SK-N-SH (cell line): ENCODE measurements at regions not wholly inside any gene's neighbourhood (a gene's known extent, or its start where the extent isn't known, plus 50 kb on each side); places are given as distances from the start of the nearest gene placed in this dataset.

Source experiments
- CTCF ChIA-PET: fragments of 300-600, 350-600 bp; formaldehyde crosslinking; extraction: SDS; loops from one replicate; lab custom pipeline; 2021; lab: Yijun Ruan, JAX
- POLR2A ChIA-PET: fragments of 350-600 bp; sonication (Branson Sonifier 250); formaldehyde crosslinking; extraction: SDS; loops from one replicate; lab custom pipeline; 2020; ENCODE audit warnings: antibody characterized with exemption, inconsistent platforms; lab: Yijun Ruan, JAX
- DNase-seq: peaks from one replicate; pipeline ENCODE4 v3.0.0; 2012
- H2AFZ ChIP-seq: fragments of 200-600 bp; sonication (generic); 2 replicates; pipeline ENCODE4 v1.8.1; 2016; ENCODE audit warnings: antibody characterized with exemption, mild to moderate bottlenecking, low read depth
- H3F3A ChIP-seq: fragments of 200-600 bp; sonication (generic); replicated peaks from 2 replicates; pipeline ENCODE3; 2016; ENCODE audit warnings: antibody characterized with exemption, mild to moderate bottlenecking; ENCODE audit not compliant: insufficient read depth
- H3K27ac ChIP-seq, 2 experiments: fragments of 200-500 bp in 1 of 2; fragments of 200-600 bp in 1 of 2; sonication (Bioruptor generic) in 1 of 2; sonication (generic), shearing (Covaris generic) in 1 of 2; 2 replicates each; pipeline versions ENCODE4 v1.5.1 to v1.6.1; 2014 to 2016; ENCODE audit warnings: low read depth in 2 of 2, inconsistent platforms in 1 of 2, low read length in 1 of 2, mild to moderate bottlenecking in 1 of 2, mixed read lengths in 1 of 2
- H3K27me3 ChIP-seq: fragments of 200-600 bp; sonication (generic), shearing (Covaris generic); 2 replicates; pipeline ENCODE4 v1.6.1; 2016; ENCODE audit warnings: mixed run types; ENCODE audit not compliant: insufficient read depth
- H3K36me3 ChIP-seq, 2 experiments: fragments of 200-500 bp in 1 of 2; fragments of 200-600 bp in 1 of 2; sonication (Bioruptor generic) in 1 of 2; sonication (generic) in 1 of 2; replicated peaks in 1 of 2; 2 replicates each; pipeline versions ENCODE3 to v1.5.1; 2014 to 2016; ENCODE audit warnings: low read length in 1 of 2, mild to moderate bottlenecking in 1 of 2; ENCODE audit not compliant: insufficient read depth in 2 of 2, control insufficient read depth in 1 of 2
- H3K4me1 ChIP-seq, 2 experiments: fragments of 200-500 bp in 1 of 2; fragments of 200-600 bp in 1 of 2; sonication (Bioruptor generic) in 1 of 2; sonication (generic), shearing (Covaris generic) in 1 of 2; 2 replicates each; pipeline versions ENCODE4 v1.5.1 to v1.6.1; 2014 to 2016; ENCODE audit warnings: low read depth in 1 of 2, low read length in 1 of 2, mixed run types in 1 of 2; ENCODE audit not compliant: insufficient read depth in 2 of 2, control insufficient read depth in 1 of 2
- H3K4me2 ChIP-seq: fragments of 200-600 bp; sonication (generic), shearing (Covaris generic); 2 replicates; pipeline ENCODE4 v1.6.1; 2017; ENCODE audit warnings: mixed run types
- H3K4me3 ChIP-seq, 2 experiments: fragments of 200-500 bp in 1 of 2; fragments of 200-600 bp in 1 of 2; sonication (Bioruptor generic) in 1 of 2; sonication (generic), shearing (Covaris generic) in 1 of 2; 2 replicates each; pipeline versions ENCODE4 v1.5.1 to v1.8.1; 2014 to 2016; ENCODE audit warnings: low read depth in 2 of 2, inconsistent platforms in 1 of 2, low read length in 1 of 2, mild to moderate bottlenecking in 1 of 2, mixed read lengths in 1 of 2, moderate library complexity in 1 of 2
- H3K79me2 ChIP-seq: fragments of 200-600 bp; sonication (generic); 2 replicates; pipeline ENCODE4 v1.8.1; 2017; ENCODE audit warnings: mild to moderate bottlenecking; ENCODE audit not compliant: insufficient read depth
- H3K9ac ChIP-seq: fragments of 200-600 bp; sonication (generic); 2 replicates; pipeline ENCODE4 v1.6.1; 2017; ENCODE audit warnings: mixed run types
- H3K9me2 ChIP-seq: fragments of 200-600 bp; sonication (generic); 2 replicates; pipeline ENCODE4 v1.6.1; 2017; ENCODE audit warnings: mixed run types
- H3K9me3 ChIP-seq: fragments of 200-600 bp; sonication (generic); 2 replicates; pipeline ENCODE4 v1.6.1; 2017; ENCODE audit warnings: mixed run types, mild to moderate bottlenecking, moderate library complexity
- H4K20me1 ChIP-seq: fragments of 200-600 bp; sonication (generic); 2 replicates; pipeline ENCODE4 v1.6.1; 2017; ENCODE audit warnings: mild to moderate bottlenecking, mixed run types; ENCODE audit not compliant: insufficient read depth
- CHD2 ChIP-seq: fragments of 150-350 bp; IDR thresholded peaks from 2 replicates; pipeline ENCODE4 v1.6.1; 2018; ENCODE audit warnings: low read length; ENCODE audit not compliant: partially characterized antibody
- FOSL2 ChIP-seq: IDR thresholded peaks from 2 replicates; pipeline ENCODE4 v1.4.0; 2012; ENCODE audit warnings: low read depth, mild to moderate bottlenecking, moderate library complexity, borderline replicate concordance
- FOXJ3 ChIP-seq: sonication (generic); formaldehyde crosslinking; IDR thresholded peaks from 2 replicates; pipeline ENCODE4 v1.5.1; 2020; ENCODE audit warnings: mild to moderate bottlenecking, missing genetic modification reagents
- FOXM1 ChIP-seq: IDR thresholded peaks from 2 replicates; pipeline ENCODE4 v1.4.0; 2012; ENCODE audit warnings: low read depth, mild to moderate bottlenecking
- MXI1 ChIP-seq: IDR thresholded peaks from 2 replicates; pipeline ENCODE4 v1.6.1; 2012; ENCODE audit warnings: mild to moderate bottlenecking, low read depth, low read length, improper control_type of control experiment
- POLR2AphosphoS5 ChIP-seq: IDR thresholded peaks from 2 replicates; pipeline ENCODE4 v1.6.1; 2012; ENCODE audit warnings: low read depth, low read length
- RAD21 ChIP-seq: IDR thresholded peaks from 2 replicates; pipeline ENCODE4 v1.6.1; 2012; ENCODE audit warnings: mild to moderate bottlenecking, low read length
- RFX5 ChIP-seq: IDR thresholded peaks from 2 replicates; pipeline ENCODE4 v1.6.1; 2012; ENCODE audit warnings: mild to moderate bottlenecking, improper control_type of control experiment, low read length
- SIN3A ChIP-seq: IDR thresholded peaks from 2 replicates; pipeline ENCODE4 v1.6.1; 2012; ENCODE audit warnings: low read depth, mild to moderate bottlenecking, low read length, moderate library complexity, borderline replicate concordance
- WGBS: methylation state at CpG from one replicate; pipeline ENCODE4 v1.1.6; 2017; ENCODE audit warnings: low lambda C conversion rate; 5-methylcytosine and 5-hydroxymethylcytosine counted together
- TF ChIP-seq, protein P1 (sequence below): IDR thresholded peaks from 2 replicates; pipeline ENCODE4 v1.6.1; 2012; ENCODE audit warnings: mild to moderate bottlenecking, low read depth, low read length, moderate library complexity

DNA sequence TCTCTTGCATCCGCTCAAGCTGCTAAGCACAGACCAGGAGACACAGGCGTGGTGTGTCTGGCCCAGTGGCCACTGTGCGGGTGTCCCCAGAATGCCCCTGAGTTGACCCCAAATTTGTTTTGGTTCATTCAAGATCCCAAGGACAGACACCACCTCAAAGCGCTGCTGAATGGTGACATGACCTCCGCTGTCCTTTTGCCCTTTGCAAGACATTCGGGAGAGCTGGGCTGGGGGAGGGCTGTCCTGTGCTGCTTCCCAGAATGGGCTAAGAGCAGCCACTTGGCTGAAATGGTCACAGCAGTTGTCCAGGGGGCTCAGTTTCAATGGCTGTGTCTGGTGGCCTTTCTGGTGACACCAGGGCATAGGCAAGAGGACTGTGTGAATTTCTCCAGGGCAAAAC lies 84.1 kb downstream of the SMIM21 start:
- ChIA-PET CTCF (interaction anchor here (0.7 kb wide), 1 partner anchor 699 kb away, joined by 3 read pairs; no protein-coding TSS in a partner anchor), POLR2A (no interaction called here)
- Histone ChIP-seq H3K9me2 (no peaks in the 10 kb centered on the region), H3K79me2 (no peaks in the 10 kb centered on the region), H3K4me1 (peaks cover 0 to 9% of the 10 kb centered on the region in 2 experiments; a peak in 1 of 4 replicates), H3K27ac (no peak overlapping the region), H3K27me3 (no peaks in the 10 kb centered on the region), H3F3A (no peaks in the 10 kb centered on the region), H4K20me1 (no peaks in the 10 kb centered on the region), H3K4me3 (no peak overlapping the region), H3K9me3 (no peaks in the 10 kb centered on the region), H2AFZ (no peak overlapping the region), H3K9ac (no peak overlapping the region), H3K36me3 (no peaks in the 10 kb centered on the region), H3K4me2 (no peak overlapping the region)
- TF ChIP-seq, protein P1, sequence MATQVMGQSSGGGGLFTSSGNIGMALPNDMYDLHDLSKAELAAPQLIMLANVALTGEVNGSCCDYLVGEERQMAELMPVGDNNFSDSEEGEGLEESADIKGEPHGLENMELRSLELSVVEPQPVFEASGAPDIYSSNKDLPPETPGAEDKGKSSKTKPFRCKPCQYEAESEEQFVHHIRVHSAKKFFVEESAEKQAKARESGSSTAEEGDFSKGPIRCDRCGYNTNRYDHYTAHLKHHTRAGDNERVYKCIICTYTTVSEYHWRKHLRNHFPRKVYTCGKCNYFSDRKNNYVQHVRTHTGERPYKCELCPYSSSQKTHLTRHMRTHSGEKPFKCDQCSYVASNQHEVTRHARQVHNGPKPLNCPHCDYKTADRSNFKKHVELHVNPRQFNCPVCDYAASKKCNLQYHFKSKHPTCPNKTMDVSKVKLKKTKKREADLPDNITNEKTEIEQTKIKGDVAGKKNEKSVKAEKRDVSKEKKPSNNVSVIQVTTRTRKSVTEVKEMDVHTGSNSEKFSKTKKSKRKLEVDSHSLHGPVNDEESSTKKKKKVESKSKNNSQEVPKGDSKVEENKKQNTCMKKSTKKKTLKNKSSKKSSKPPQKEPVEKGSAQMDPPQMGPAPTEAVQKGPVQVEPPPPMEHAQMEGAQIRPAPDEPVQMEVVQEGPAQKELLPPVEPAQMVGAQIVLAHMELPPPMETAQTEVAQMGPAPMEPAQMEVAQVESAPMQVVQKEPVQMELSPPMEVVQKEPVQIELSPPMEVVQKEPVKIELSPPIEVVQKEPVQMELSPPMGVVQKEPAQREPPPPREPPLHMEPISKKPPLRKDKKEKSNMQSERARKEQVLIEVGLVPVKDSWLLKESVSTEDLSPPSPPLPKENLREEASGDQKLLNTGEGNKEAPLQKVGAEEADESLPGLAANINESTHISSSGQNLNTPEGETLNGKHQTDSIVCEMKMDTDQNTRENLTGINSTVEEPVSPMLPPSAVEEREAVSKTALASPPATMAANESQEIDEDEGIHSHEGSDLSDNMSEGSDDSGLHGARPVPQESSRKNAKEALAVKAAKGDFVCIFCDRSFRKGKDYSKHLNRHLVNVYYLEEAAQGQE, result no peak
- no peak for TF ChIP-seq RFX5
- TF ChIP-seq RAD21, result no peak
- no peak for TF ChIP-seq FOSL2
- no peak for TF ChIP-seq CHD2
- TF ChIP-seq FOXM1, result no peak
- TF ChIP-seq SIN3A, result no peak
- TF ChIP-seq FOXJ3 (CRISPR knock-in tag), result no peak
- DNase-seq, result no peak
- WGBS, result 76% methylated on average over 6 of the region's 6 CpGs

DNA sequence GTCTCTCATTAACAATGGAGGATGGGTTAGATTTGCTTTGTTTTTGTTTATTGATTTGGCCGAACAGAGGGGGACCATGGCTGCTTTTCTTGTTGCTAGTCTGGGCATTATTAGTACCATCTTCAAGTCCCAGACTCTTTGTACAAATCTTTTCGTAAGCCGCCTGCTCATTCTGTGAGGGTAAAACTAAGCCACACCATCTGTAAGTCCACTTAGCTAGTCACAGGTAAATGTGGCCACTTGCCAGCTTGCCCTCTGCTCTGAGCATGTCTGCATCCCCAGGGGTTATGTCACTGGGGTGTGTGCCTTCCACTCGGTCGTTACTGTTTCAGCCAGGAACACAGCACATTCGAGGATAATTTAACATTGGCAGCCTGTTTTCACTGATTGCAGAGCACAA lies 85.6 kb downstream of the SMIM21 start:
- no peaks in the 10 kb centered on the region for H3K9me3 ChIP-seq
- CTCF ChIA-PET, result interaction anchor here (1.0 kb wide), 2 partner anchors 9 to 89 kb away, joined by 3 to 4 read pairs; no protein-coding TSS in a partner anchor
- H3K79me2 ChIP-seq, result no peaks in the 10 kb centered on the region
- H3K27me3 ChIP-seq, result no peaks in the 10 kb centered on the region
- no peaks in the 10 kb centered on the region for H4K20me1 ChIP-seq
- no peak overlapping the region for H3K27ac ChIP-seq
- no peak overlapping the region for H3K4me3 ChIP-seq
- no peaks in the 10 kb centered on the region for H3F3A ChIP-seq
- no peak overlapping the region for H2AFZ ChIP-seq
- no peak for DNase-seq
- POLR2A ChIA-PET, result no interaction called here
- H3K4me2 ChIP-seq, result no peak overlapping the region
- no peak overlapping the region for H3K9ac ChIP-seq
- TF ChIP-seq, protein P1, result no peak
- TF ChIP-seq POLR2AphosphoS5, result no peak
- TF ChIP-seq FOXM1, result no peak
- TF ChIP-seq MXI1, result no peak
- TF ChIP-seq, all 33 proteins: peak for 0
- Histone ChIP-seq H3K36me3 (no peaks in the 10 kb centered on the region), H3K4me1 (peaks cover 0 to 10% of the 10 kb centered on the region in 2 experiments; a peak in 1 of 4 replicates), H3K9me2 (no peaks in the 10 kb centered on the region)
- WGBS, result 74% methylated on average over 6 of the region's 6 CpGs
